ENCODE measurements at regions not wholly inside any gene's neighbourhood (a gene's known extent, or its start where the extent isn't known, plus 50 kb on each side); places are given as distances from the start of the nearest gene placed in this dataset.

GRCh38 chr4:129422277-129422676 lies 326.3 kb downstream of the C4orf33 start:
- no peak for DNase-seq

- DNase-seq = no peak
Measured at GRCh38 chr4:129428454-129428853, 332.5 kb downstream of the C4orf33 start.

- no peak for DNase-seq
Measured at GRCh38 chr4:129429581-129430320, 333.8 kb downstream of the C4orf33 start.

GRCh38 chr4:129437347-129437746 lies 341.4 kb downstream of the C4orf33 start:
- no peak for DNase-seq

- DNase-seq = no peak
Measured at GRCh38 chr4:129438456-129438981, 342.6 kb downstream of the C4orf33 start.

- no peak for DNase-seq
Measured at GRCh38 chr4:129446074-129446473, 350.1 kb downstream of the C4orf33 start.

GRCh38 chr4:129453524-129454200 lies 357.7 kb downstream of the C4orf33 start:
- no peak for DNase-seq

- DNase-seq = no peak
Measured at GRCh38 chr4:129455482-129455881, 359.5 kb downstream of the C4orf33 start.

GRCh38 chr4:129468624-129469023 lies 372.7 kb downstream of the C4orf33 start:
- no peak for DNase-seq

- no peak for DNase-seq
Measured at GRCh38 chr4:129474698-129475097, 378.7 kb downstream of the C4orf33 start.

GRCh38 chr4:129481107-129481506 lies 385.2 kb downstream of the C4orf33 start:
- no peak for DNase-seq

GRCh38 chr4:129488427-129488826 lies 392.5 kb downstream of the C4orf33 start:
- DNase-seq = no peak

GRCh38 chr4:129490516-129490915 lies 394.6 kb downstream of the C4orf33 start:
- no peak for DNase-seq

GRCh38 chr4:129498626-129499025 lies 402.7 kb downstream of the C4orf33 start:
- DNase-seq = no peak

GRCh38 chr4:129514852-129515251 lies 418.9 kb downstream of the C4orf33 start:
- no peak for DNase-seq

- DNase-seq = no peak
Measured at GRCh38 chr4:129515356-129515755, 419.4 kb downstream of the C4orf33 start.

GRCh38 chr4:129526812-129527211 lies 430.9 kb downstream of the C4orf33 start:
- DNase-seq = peak; percentile 0

GRCh38 chr4:129531253-129531652 lies 435.3 kb downstream of the C4orf33 start:
- DNase-seq = no peak

- no peak for DNase-seq
Measured at GRCh38 chr4:129532573-129532972, 436.6 kb downstream of the C4orf33 start.

- no peak for DNase-seq
Measured at GRCh38 chr4:129543299-129543698, 447.3 kb downstream of the C4orf33 start.

GRCh38 chr4:129545599-129546278 lies 449.8 kb downstream of the C4orf33 start:
- no peak for DNase-seq

GRCh38 chr4:129546531-129546930 lies 450.6 kb downstream of the C4orf33 start:
- no peak for DNase-seq

- DNase-seq = no peak
Measured at GRCh38 chr4:129550281-129550785, 454.4 kb downstream of the C4orf33 start.

GRCh38 chr4:129561280-129561679 lies 465.3 kb downstream of the C4orf33 start:
- no peak for DNase-seq

Data from NCI-H146 (cell line).